K562 (cell line): ENCODE measurements at regions not wholly inside any gene's neighbourhood (a gene's known extent, or its start where the extent isn't known, plus 50 kb on each side); places are given as distances from the start of the nearest gene placed in this dataset.

ENCODE experiments used
- ETV1 ChIP-seq: fragments of 450-650 bp; conservative IDR thresholded peaks from 2 replicates; pipeline ENCODE4 v1.6.1; 2016; ENCODE audit warnings: missing genetic modification characterization, control low read depth, low read depth, missing compliant biosample characterization
- STAT5A ChIP-seq: IDR thresholded peaks from 2 replicates; pipeline ENCODE4 v1.6.1; 2012; ENCODE audit warnings: low read length, inconsistent platforms, borderline replicate concordance
- XRCC4 ChIP-seq: IDR thresholded peaks from one replicate; pipeline ENCODE4 v1.6.1; 2011; ENCODE audit not compliant: insufficient read depth, insufficient read length; ENCODE audit errors: extremely low read depth
- YBX1 ChIP-seq: fragments of 450-650 bp; IDR thresholded peaks from 2 replicates; pipeline ENCODE4 v1.7.1; 2016; ENCODE audit warnings: mild to moderate bottlenecking
- ZNF589 ChIP-seq: fragments of 200-800 bp; sonication (Bioruptor generic); IDR thresholded peaks from 2 replicates; pipeline ENCODE4 v1.6.1; 2016; ENCODE audit warnings: low read depth, missing genetic modification characterization, missing compliant biosample characterization
- TF ChIP-seq, protein P1 (sequence below): fragments of 450-650 bp; IDR thresholded peaks from 2 replicates; pipeline ENCODE4 v1.6.1; 2018; ENCODE audit not compliant: partially characterized antibody

DNA sequence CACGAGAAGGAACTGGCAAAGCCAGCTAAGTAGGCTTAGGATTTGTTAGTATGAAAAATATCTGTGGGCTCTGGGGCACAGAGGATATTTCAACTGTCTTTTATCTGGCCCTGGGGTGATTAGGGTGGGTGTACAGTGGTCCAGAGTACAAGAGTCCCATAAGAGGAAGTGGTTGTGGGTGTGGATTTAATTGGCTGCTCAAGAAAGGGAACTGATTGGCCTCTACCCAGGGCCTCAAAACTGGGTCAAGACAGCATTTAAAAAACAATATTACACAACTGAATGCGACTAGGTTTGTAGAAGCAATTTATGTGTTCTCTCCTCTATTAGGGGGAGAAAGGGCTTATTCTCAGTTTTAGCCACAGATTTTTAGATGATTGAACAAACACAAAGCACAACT is 1353.4 kb upstream of the WWC1 start:
- TF ChIP-seq ZNF589 (CRISPR knock-in tag) (no peak), YBX1 (no peak), ETV1 (no peak), XRCC4 (no peak), STAT5A (no peak)
- TF ChIP-seq, protein P1, sequence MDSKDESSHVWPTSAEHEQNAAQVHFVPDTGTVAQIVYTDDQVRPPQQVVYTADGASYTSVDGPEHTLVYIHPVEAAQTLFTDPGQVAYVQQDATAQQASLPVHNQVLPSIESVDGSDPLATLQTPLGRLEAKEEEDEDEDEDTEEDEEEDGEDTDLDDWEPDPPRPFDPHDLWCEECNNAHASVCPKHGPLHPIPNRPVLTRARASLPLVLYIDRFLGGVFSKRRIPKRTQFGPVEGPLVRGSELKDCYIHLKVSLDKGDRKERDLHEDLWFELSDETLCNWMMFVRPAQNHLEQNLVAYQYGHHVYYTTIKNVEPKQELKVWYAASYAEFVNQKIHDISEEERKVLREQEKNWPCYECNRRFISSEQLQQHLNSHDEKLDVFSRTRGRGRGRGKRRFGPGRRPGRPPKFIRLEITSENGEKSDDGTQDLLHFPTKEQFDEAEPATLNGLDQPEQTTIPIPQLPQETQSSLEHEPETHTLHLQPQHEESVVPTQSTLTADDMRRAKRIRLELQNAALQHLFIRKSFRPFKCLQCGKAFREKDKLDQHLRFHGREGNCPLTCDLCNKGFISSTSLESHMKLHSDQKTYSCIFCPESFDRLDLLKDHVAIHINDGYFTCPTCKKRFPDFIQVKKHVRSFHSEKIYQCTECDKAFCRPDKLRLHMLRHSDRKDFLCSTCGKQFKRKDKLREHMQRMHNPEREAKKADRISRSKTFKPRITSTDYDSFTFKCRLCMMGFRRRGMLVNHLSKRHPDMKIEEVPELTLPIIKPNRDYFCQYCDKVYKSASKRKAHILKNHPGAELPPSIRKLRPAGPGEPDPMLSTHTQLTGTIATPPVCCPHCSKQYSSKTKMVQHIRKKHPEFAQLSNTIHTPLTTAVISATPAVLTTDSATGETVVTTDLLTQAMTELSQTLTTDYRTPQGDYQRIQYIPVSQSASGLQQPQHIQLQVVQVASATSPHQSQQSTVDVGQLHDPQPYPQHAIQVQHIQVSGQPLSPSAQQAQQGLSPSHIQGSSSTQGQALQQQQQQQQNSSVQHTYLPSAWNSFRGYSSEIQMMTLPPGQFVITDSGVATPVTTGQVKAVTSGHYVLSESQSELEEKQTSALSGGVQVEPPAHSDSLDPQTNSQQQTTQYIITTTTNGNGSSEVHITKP = no peak
